K562 (cell line): ENCODE measurements at regions not wholly inside any gene's neighbourhood (a gene's known extent, or its start where the extent isn't known, plus 50 kb on each side); places are given as distances from the start of the nearest gene placed in this dataset.

Experiments
- ATAC-seq: fragments of 200-7000 bp; cut with Tn5 transposase; 3 replicates; pipeline ENCODE4 v1.9.1; 2020; ENCODE audit warnings: moderate library complexity
- BruUV-seq: library from RNA; stranded (reverse); fragments of 400-500 nt; replicated peaks from 2 replicates; lab custom pipeline; 2021; lab: Mats Ljungman, UMichigan
- CTCF ChIA-PET: fragments of 300-600 bp; formaldehyde crosslinking; extraction: SDS; loops from one replicate; lab custom pipeline; 2021; ENCODE audit warnings: low intra/inter-chr PET ratio; lab: Yijun Ruan, JAX
- POLR2A ChIA-PET: fragments of 300-600, 350-650 bp; sonication (Branson Sonifier 250); formaldehyde crosslinking; extraction: SDS; loops from one replicate; lab custom pipeline; 2021; ENCODE audit warnings: antibody characterized with exemption, inconsistent platforms; lab: Yijun Ruan, JAX
- DNase-seq, 4 experiments: peaks; one replicate each; pipeline versions ENCODE4 v3.0.0 to v3.0.0-alpha.2; 2011 to 2018; ENCODE audit warnings: low spot score in 3 of 4, mixed read lengths in 3 of 4; ENCODE audit errors: extremely low read depth in 1 of 4
- FAIRE-seq: peaks from 2 replicates; lab custom pipeline; 2011; peaks lifted over from hg19 to GRCh38; lab: Jason Lieb, UNC
- H2AFZ ChIP-seq: 2 replicates; pipeline ENCODE4 v1.6.0; 2011; ENCODE audit warnings: low read depth, low read length, control low read depth, inconsistent platforms
- H3K27ac ChIP-seq: fragments of 200-600 bp; 3 replicates; pipeline ENCODE4 v1.8.0; 2011; ENCODE audit warnings: low read depth, mild to moderate bottlenecking, control low read depth, inconsistent platforms, low read length, moderate library complexity, mixed read lengths; ENCODE audit errors: extremely low read depth
- H3K27me3 ChIP-seq, 2 experiments: fragments of 300-600 bp in 1 of 2; 2 replicates in 1 of 2; 3 replicates in 1 of 2; pipeline versions ENCODE4 v1.6.0 to v1.8.0; 2011; ENCODE audit warnings: inconsistent platforms in 2 of 2, low read length in 2 of 2, mild to moderate bottlenecking in 1 of 2, mixed read lengths in 1 of 2, moderate library complexity in 1 of 2; ENCODE audit not compliant: control insufficient read depth in 2 of 2, insufficient read depth in 2 of 2
- H3K36me3 ChIP-seq: fragments of 300-600 bp; 3 replicates; pipeline ENCODE4 v1.8.0; 2011; ENCODE audit warnings: mild to moderate bottlenecking, low read length, inconsistent platforms; ENCODE audit not compliant: control insufficient read depth, insufficient read depth
- H3K4me1 ChIP-seq, 2 experiments: fragments of 200-600 bp in 1 of 2; replicated peaks in 1 of 2; 2 replicates in 1 of 2; 3 replicates in 1 of 2; pipeline versions ENCODE4 v1.5.1 to v1.8.0; 2011; ENCODE audit warnings: inconsistent platforms in 2 of 2, low read length in 2 of 2, mild to moderate bottlenecking in 1 of 2, mixed read lengths in 1 of 2, moderate library complexity in 1 of 2; ENCODE audit not compliant: control insufficient read depth in 2 of 2, insufficient read depth in 2 of 2
- H3K4me2 ChIP-seq: 2 replicates; pipeline ENCODE4 v1.6.1; 2011; ENCODE audit warnings: low read length, control low read depth, inconsistent platforms, mixed read lengths; ENCODE audit not compliant: insufficient read depth
- H3K4me3 ChIP-seq: fragments of 200-600 bp; sonication (generic), shearing (Covaris generic); 2 replicates; pipeline ENCODE4 v1.5.1; 2016; ENCODE audit warnings: control low read depth, inconsistent platforms
- H3K79me2 ChIP-seq: fragments of 200-600 bp; 3 replicates; pipeline ENCODE4 v1.8.0; 2011; ENCODE audit warnings: low read length, inconsistent platforms; ENCODE audit not compliant: control insufficient read depth, insufficient read depth
- H3K9ac ChIP-seq, 2 experiments: 2 replicates each; pipeline versions ENCODE4 v1.6.0 to v1.6.1; 2011; ENCODE audit warnings: low read depth in 2 of 2, low read length in 2 of 2, control low read depth in 1 of 2, inconsistent platforms in 1 of 2, mild to moderate bottlenecking in 1 of 2, mixed read lengths in 1 of 2; ENCODE audit not compliant: insufficient read depth in 1 of 2
- H3K9me1 ChIP-seq: one replicate; pipeline ENCODE4 v1.6.0; 2011; ENCODE audit warnings: inconsistent platforms, mild to moderate bottlenecking, low read length, moderate library complexity; ENCODE audit not compliant: control insufficient read depth, insufficient read depth
- H3K9me3 ChIP-seq: replicated peaks from 2 replicates; pipeline ENCODE4 v1.5.1; 2011; ENCODE audit warnings: low read depth, low read length, inconsistent platforms; ENCODE audit not compliant: control insufficient read depth, insufficient read depth
- H4K20me1 ChIP-seq: replicated peaks from 2 replicates; pipeline ENCODE4 v1.6.1; 2011; ENCODE audit warnings: low read length, inconsistent platforms, mixed read lengths; ENCODE audit not compliant: control insufficient read depth, insufficient read depth
- ARID2 ChIP-seq: fragments of 450-650 bp; IDR thresholded peaks from 2 replicates; pipeline ENCODE4 v1.6.1; 2017; ENCODE audit warnings: antibody characterized with exemption, mild to moderate bottlenecking
- FOXA1 ChIP-seq: fragments of 450-650 bp; IDR thresholded peaks from 2 replicates; pipeline ENCODE4 v1.6.1; 2016; ENCODE audit warnings: mild to moderate bottlenecking, borderline replicate concordance
- RBM14 ChIP-seq: fragments of 200-400 bp; formaldehyde crosslinking; IDR thresholded peaks from 2 replicates; pipeline ENCODE4 v1.6.1; 2018; ENCODE audit warnings: low read depth, mild to moderate bottlenecking, low read length, moderate library complexity, borderline replicate concordance; ENCODE audit not compliant: insufficient read depth
- SNAPC5 ChIP-seq: fragments of 250-450 bp; sonication (Bioruptor Pico); IDR thresholded peaks from 2 replicates; pipeline ENCODE4 v1.8.0; 2021; ENCODE audit warnings: moderate library complexity, mild to moderate bottlenecking, inconsistent platforms
- ZBTB1 ChIP-seq: sonication (generic); formaldehyde crosslinking; IDR thresholded peaks from 2 replicates; pipeline ENCODE4 v1.8.1; 2023; ENCODE audit warnings: missing genetic modification reagents, low read depth, mild to moderate bottlenecking, borderline replicate concordance
- ZKSCAN8 ChIP-seq: fragments of 200-800 bp; sonication (Bioruptor generic); IDR thresholded peaks from 2 replicates; pipeline ENCODE4 v1.6.1; 2016; ENCODE audit warnings: missing genetic modification characterization, missing compliant biosample characterization
- ZNF584 ChIP-seq: fragments of 200-800 bp; sonication (Bioruptor generic); IDR thresholded peaks from 2 replicates; pipeline ENCODE4 v1.6.1; 2016; ENCODE audit warnings: low read depth, mild to moderate bottlenecking, missing genetic modification characterization, missing compliant biosample characterization
- ZNF668 ChIP-seq: fragments of 250-450 bp; sonication (Bioruptor Pico); IDR thresholded peaks from 2 replicates; pipeline ENCODE4 v1.8.0; 2022; ENCODE audit warnings: mild to moderate bottlenecking, inconsistent platforms
- WGBS: fragments of 100-300 bp; shearing (Covaris generic); methylation state at CpG from one replicate; pipeline ENCODE4 v1.1.6; 2016; ENCODE audit warnings: low coverage, mixed read lengths; ENCODE audit not compliant: insufficient coverage; ENCODE audit errors: missing lambda C conversion rate; 5-methylcytosine and 5-hydroxymethylcytosine counted together
- in situ Hi-C: fragments of 300-500 bp; cut with MboI; formaldehyde crosslinking; loops from 4 replicates; pipeline ENCODE4 v1.15.0; 2018; ENCODE audit warnings: inconsistent platforms, mixed read lengths
- intact Hi-C: fragments of 100-400 bp; cut with micrococcal nuclease; formaldehyde crosslinking; loops from 2 replicates; pipeline ENCODE4 v1.14.2; 2022

- H3K79me2 ChIP-seq, result no peaks in the 10 kb centered on the region
- H3K4me2 ChIP-seq, result no peak overlapping the region
- POLR2A ChIA-PET, result no interaction called here
- H3K4me3 ChIP-seq, result no peak overlapping the region
- no peaks in the 10 kb centered on the region for H3K36me3 ChIP-seq
- CTCF ChIA-PET, result no interaction called here
- BruUV-seq, result no TSS peak
- no peaks in the 10 kb centered on the region for H3K4me1 ChIP-seq
- TF ChIP-seq SNAPC5 (CRISPR knock-in tag), result no peak
- no peak for TF ChIP-seq FOXA1
- TF ChIP-seq ZKSCAN8 (CRISPR knock-in tag), result no peak
- no peak for TF ChIP-seq RBM14
- no peak for TF ChIP-seq ARID2
- TF ChIP-seq ZNF668 (CRISPR knock-in tag), result no peak
- TF ChIP-seq ZBTB1 (CRISPR knock-in tag), result no peak
- no peak for TF ChIP-seq ZNF584 (CRISPR knock-in tag)
- TF ChIP-seq, all 486 proteins: peak for 0
- no peak for ATAC-seq
- no peak for FAIRE-seq
- H3K9ac ChIP-seq, result no peak overlapping the region
- intact Hi-C loops (no loop called here), in situ Hi-C loops (no loop called here)
- no peaks in the 10 kb centered on the region for H4K20me1 ChIP-seq
- H2AFZ ChIP-seq, result no peak overlapping the region
- 0% methylated on average over 2 of the region's 2 CpGs for WGBS
- H3K27ac ChIP-seq, result no peak overlapping the region
- no peak for DNase-seq
- H3K9me1 ChIP-seq, result no peaks in the 10 kb centered on the region
- no peaks in the 10 kb centered on the region for H3K9me3 ChIP-seq
- H3K27me3 ChIP-seq, result no peaks in the 10 kb centered on the region
These were observed 67.5 kb upstream of the CCDC179 start for GRCh38 chr11:22927793-22928192.
